ENCODE measurements at regions not wholly inside any gene's neighbourhood (a gene's known extent, or its start where the extent isn't known, plus 50 kb on each side); places are given as distances from the start of the nearest gene placed in this dataset.

GRCh38 chr6:164661716-164662115, 647.7 kb downstream of the C6orf118 start:
- TF ChIP-seq EZH2 (IDR thresholded peaks at IDR 0.05) (no peak), POLR2AphosphoS5 (IDR thresholded peaks at IDR 0.05; ENCODE audit: borderline replicate concordance, low read depth, low read length) (no peak)
